NCI-H524 treated with DMSO at 0.1 percent for 48 hours (cell line): ENCODE measurements at regions not wholly inside any gene's neighbourhood (a gene's known extent, or its start where the extent isn't known, plus 50 kb on each side); places are given as distances from the start of the nearest gene placed in this dataset.
"Not testable (repeated sequence)": the region's sequence is repeated elsewhere in the genome, so short reads cannot be mapped to it uniquely, and the experiment has no call there.

Experiments
- DNase-seq: peaks from one replicate; lab custom pipeline; 2025; lab: John Stamatoyannopoulos, UW

GRCh38 chr4:83780053-83780733 is 244.3 kb downstream of the GPAT3 start:
- DNase-seq, result no peak

GRCh38 chr4:83779103-83780052 is 243.5 kb downstream of the GPAT3 start:
- no peak for DNase-seq

GRCh38 chr4:83772685-83773084 is 236.8 kb downstream of the GPAT3 start:
- no peak for DNase-seq

GRCh38 chr4:83771113-83771705 is 235.3 kb downstream of the GPAT3 start:
- DNase-seq, result no peak

GRCh38 chr4:83768146-83768545 is 232.2 kb downstream of the GPAT3 start:
- no peak for DNase-seq

GRCh38 chr4:83767067-83767466 is 231.2 kb downstream of the GPAT3 start:
- no peak for DNase-seq

GRCh38 chr4:83759611-83760010 is 223.7 kb downstream of the GPAT3 start:
- no peak for DNase-seq

GRCh38 chr4:83758285-83758684 is 222.4 kb downstream of the GPAT3 start:
- DNase-seq, result no peak

GRCh38 chr4:83757121-83757621 is 221.3 kb downstream of the GPAT3 start:
- no peak for DNase-seq

GRCh38 chr4:83753260-83753659 is 217.4 kb downstream of the GPAT3 start:
- no peak for DNase-seq

GRCh38 chr4:83751336-83751949 is 215.5 kb downstream of the GPAT3 start:
- DNase-seq, result no peak

GRCh38 chr4:83748711-83749110 is 212.8 kb downstream of the GPAT3 start:
- DNase-seq, result no peak

GRCh38 chr4:83738895-83739294 is 203.0 kb downstream of the GPAT3 start:
- DNase-seq, result no peak

GRCh38 chr4:83734576-83734975 is 198.7 kb downstream of the GPAT3 start:
- DNase-seq, result no peak

GRCh38 chr4:83732114-83732635 is 196.3 kb downstream of the GPAT3 start:
- DNase-seq, result no peak

- no peak for DNase-seq
Observed at GRCh38 chr4:83731609-83732008, 195.7 kb downstream of the GPAT3 start.

- not testable (repeated sequence) for DNase-seq
Observed at GRCh38 chr4:83730958-83731357, 195.1 kb downstream of the GPAT3 start.

GRCh38 chr4:83728191-83728590 is 192.3 kb downstream of the GPAT3 start:
- no peak for DNase-seq

- no peak for DNase-seq
Observed at GRCh38 chr4:83725336-83726085, 189.6 kb downstream of the GPAT3 start.

- no peak for DNase-seq
Observed at GRCh38 chr4:83724485-83725335, 188.8 kb downstream of the GPAT3 start.
